Astrocyte (in vitro differentiated cells and primary cell): ENCODE measurements at regions not wholly inside any gene's neighbourhood (a gene's known extent, or its start where the extent isn't known, plus 50 kb on each side); places are given as distances from the start of the nearest gene placed in this dataset.

Experiments
- EZH2 ChIP-seq: IDR thresholded peaks from 2 replicates; pipeline ENCODE4 v1.6.1; 2012; ENCODE audit warnings: mild to moderate bottlenecking, low read length, inconsistent platforms; ENCODE audit not compliant: insufficient read depth
- TF ChIP-seq, protein P1 (sequence below): IDR thresholded peaks from 2 replicates; pipeline ENCODE4 v1.5.1; 2011; ENCODE audit warnings: low read depth, mild to moderate bottlenecking, inconsistent platforms, low read length, moderate library complexity; ENCODE audit not compliant: insufficient read depth

DNA sequence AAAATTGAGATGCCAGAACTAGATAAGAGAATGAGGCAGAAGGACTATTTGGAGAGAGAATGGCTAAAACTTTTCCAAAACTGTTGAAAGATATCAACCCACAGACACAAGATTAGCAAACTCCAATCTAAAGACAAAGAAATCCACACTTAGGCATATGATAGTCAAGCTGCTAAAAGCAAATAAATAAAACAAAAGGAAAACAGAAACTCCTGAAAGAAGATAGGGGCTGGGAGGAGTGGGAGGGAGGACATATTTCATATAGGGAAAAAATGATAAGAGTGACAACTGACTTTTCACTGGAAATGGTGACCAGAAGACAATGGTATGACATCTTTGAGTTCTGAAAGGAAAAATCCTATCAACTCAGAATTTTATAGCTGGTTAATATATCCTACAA, 105.4 kb upstream of the ADO start:
- TF ChIP-seq, protein P1, sequence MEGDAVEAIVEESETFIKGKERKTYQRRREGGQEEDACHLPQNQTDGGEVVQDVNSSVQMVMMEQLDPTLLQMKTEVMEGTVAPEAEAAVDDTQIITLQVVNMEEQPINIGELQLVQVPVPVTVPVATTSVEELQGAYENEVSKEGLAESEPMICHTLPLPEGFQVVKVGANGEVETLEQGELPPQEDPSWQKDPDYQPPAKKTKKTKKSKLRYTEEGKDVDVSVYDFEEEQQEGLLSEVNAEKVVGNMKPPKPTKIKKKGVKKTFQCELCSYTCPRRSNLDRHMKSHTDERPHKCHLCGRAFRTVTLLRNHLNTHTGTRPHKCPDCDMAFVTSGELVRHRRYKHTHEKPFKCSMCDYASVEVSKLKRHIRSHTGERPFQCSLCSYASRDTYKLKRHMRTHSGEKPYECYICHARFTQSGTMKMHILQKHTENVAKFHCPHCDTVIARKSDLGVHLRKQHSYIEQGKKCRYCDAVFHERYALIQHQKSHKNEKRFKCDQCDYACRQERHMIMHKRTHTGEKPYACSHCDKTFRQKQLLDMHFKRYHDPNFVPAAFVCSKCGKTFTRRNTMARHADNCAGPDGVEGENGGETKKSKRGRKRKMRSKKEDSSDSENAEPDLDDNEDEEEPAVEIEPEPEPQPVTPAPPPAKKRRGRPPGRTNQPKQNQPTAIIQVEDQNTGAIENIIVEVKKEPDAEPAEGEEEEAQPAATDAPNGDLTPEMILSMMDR = no peak
- no peak for TF ChIP-seq EZH2
